ENCODE measurements at regions not wholly inside any gene's neighbourhood (a gene's known extent, or its start where the extent isn't known, plus 50 kb on each side); places are given as distances from the start of the nearest gene placed in this dataset.

- no peak for TF ChIP-seq CTCF (conservative IDR thresholded peaks at IDR 0.05; ENCODE audit: low read depth in 2 of 2)
- no peak for TF ChIP-seq ZNF114 (CRISPR knock-in tag; IDR thresholded peaks at IDR 0.05)
- no peak for TF ChIP-seq JUNB (IDR thresholded peaks at IDR 0.05; ENCODE audit: unreplicated experiment)
- no peak for TF ChIP-seq EZH2 (IDR thresholded peaks at IDR 0.05; ENCODE audit: low read depth, unreplicated experiment)
These were observed 164.0 kb downstream of the SOX9 start (continued) for GRCh38 chr17:72284806-72285205.

- Histone ChIP-seq H3K9me2 (ENCODE audit: insufficient read depth) (peaks cover 10% of the 10 kb centered on the region), H3K79me2 (replicated peaks; ENCODE audit: insufficient read depth) (no peaks in the 10 kb centered on the region), H3K36me3 (ENCODE audit: insufficient read depth) (no peaks in the 10 kb centered on the region), H3K4me2 (no peak overlapping the region), H3K4me1 (ENCODE audit: insufficient read depth) (peaks cover 8% of the 10 kb centered on the region; the same call in 1 of the 2 replicates), H3K4me3 (no peak overlapping the region), H3K27ac (ENCODE audit: low read depth) (no peak overlapping the region), H3F3A (replicated peaks; ENCODE audit: low read depth) (no peaks in the 10 kb centered on the region), H3K27me3 (ENCODE audit: insufficient read depth) (no peaks in the 10 kb centered on the region), H2AFZ (no peak overlapping the region), H4K20me1 (replicated peaks; ENCODE audit: insufficient read depth) (no peaks in the 10 kb centered on the region)
- Mint-ChIP-seq H3K4me1 (peaks cover 17% of the 10 kb centered on the region), H3K27me3 (ENCODE audit: insufficient read depth, low read depth, poor library complexity) (peaks cover 4% of the 10 kb centered on the region), H3K4me3 (no peak overlapping the region), H3K36me3 (ENCODE audit: low read depth) (no peaks in the 10 kb centered on the region), H3K9me3 (no peaks in the 10 kb centered on the region), H3K27ac (no peak overlapping the region)
- ATAC-seq (no peak), DNase-seq (ENCODE audit: low spot score) (no peak)
- TF ChIP-seq CTCF (conservative IDR thresholded peaks at IDR 0.05; ENCODE audit: low read depth in 2 of 2) (no peak), NANOG (IDR thresholded peaks at IDR 0.05; ENCODE audit: borderline replicate concordance) (no peak), POLR2AphosphoS5 (IDR thresholded peaks at IDR 0.05; ENCODE audit: low read depth) (no peak), JUNB (IDR thresholded peaks at IDR 0.05; ENCODE audit: unreplicated experiment) (no peak), EZH2 (IDR thresholded peaks at IDR 0.05; ENCODE audit: low read depth, unreplicated experiment) (no peak), STAT1 (IDR thresholded peaks at IDR 0.05; ENCODE audit: unreplicated experiment) (no peak), ZNF462 (CRISPR knock-in tag; IDR thresholded peaks at IDR 0.05) (no peak), ZNF331 (CRISPR knock-in tag; IDR thresholded peaks at IDR 0.05; ENCODE audit: low read depth) (no peak), ZNF114 (CRISPR knock-in tag; IDR thresholded peaks at IDR 0.05) (no peak), ETS1 (IDR thresholded peaks at IDR 0.05) (no peak), CREB1 (CRISPR knock-in tag; IDR thresholded peaks at IDR 0.05; ENCODE audit: low read depth) (no peak), EZH2phosphoT487 (IDR thresholded peaks at IDR 0.05; ENCODE audit: unreplicated experiment) (no peak)
These were observed 166.8 kb downstream of the SOX9 start for GRCh38 chr17:72287586-72287985.

Data from GM23338 (cell line).